SH-SY5Y (cell line): ENCODE measurements at regions not wholly inside any gene's neighbourhood (a gene's known extent, or its start where the extent isn't known, plus 50 kb on each side); places are given as distances from the start of the nearest gene placed in this dataset.

ENCODE experiments used
- GATA2 ChIP-seq: IDR thresholded peaks from 2 replicates; pipeline ENCODE4 v1.6.1; 2011; ENCODE audit warnings: mild to moderate bottlenecking, low read depth, low read length
- GATA3 ChIP-seq: IDR thresholded peaks from 2 replicates; pipeline ENCODE4 v1.6.1; 2011; ENCODE audit warnings: low read depth, mild to moderate bottlenecking, low read length, moderate library complexity

GRCh38 chr18:8458546-8459215, 150.6 kb upstream of the RAB12 start:
- no peak for TF ChIP-seq GATA2
- TF ChIP-seq GATA3: no peak

- no peak for TF ChIP-seq GATA2
- no peak for TF ChIP-seq GATA3
These were observed 148.5 kb upstream of the RAB12 start for GRCh38 chr18:8460748-8461147.

- no peak for TF ChIP-seq GATA3
- no peak for TF ChIP-seq GATA2
These were observed 147.7 kb upstream of the RAB12 start for GRCh38 chr18:8461544-8461943.

GRCh38 chr18:8462651-8463185, 146.5 kb upstream of the RAB12 start:
- TF ChIP-seq GATA2: no peak
- TF ChIP-seq GATA3: no peak

GRCh38 chr18:8463791-8464190, 145.4 kb upstream of the RAB12 start:
- TF ChIP-seq GATA2 (no peak), GATA3 (no peak)

- TF ChIP-seq GATA2 (no peak), GATA3 (no peak)
These were observed 141.0 kb upstream of the RAB12 start for GRCh38 chr18:8468191-8468590.

GRCh38 chr18:8468921-8469335, 140.3 kb upstream of the RAB12 start:
- TF ChIP-seq GATA2 (no peak), GATA3 (no peak)

GRCh38 chr18:8469544-8470130, 139.6 kb upstream of the RAB12 start:
- no peak for TF ChIP-seq GATA3
- no peak for TF ChIP-seq GATA2

GRCh38 chr18:8471372-8471771, 137.9 kb upstream of the RAB12 start:
- no peak for TF ChIP-seq GATA2

GRCh38 chr18:8474661-8475060, 134.6 kb upstream of the RAB12 start:
- TF ChIP-seq GATA3 (no peak), GATA2 (no peak)

GRCh38 chr18:8477615-8478014, 131.6 kb upstream of the RAB12 start:
- TF ChIP-seq GATA3: no peak
- TF ChIP-seq GATA2: no peak

GRCh38 chr18:8478166-8478967, 130.9 kb upstream of the RAB12 start:
- TF ChIP-seq GATA3: no peak
- no peak for TF ChIP-seq GATA2

- TF ChIP-seq GATA3 (no peak), GATA2 (no peak)
These were observed 130.3 kb upstream of the RAB12 start for GRCh38 chr18:8478968-8479370.

GRCh38 chr18:8479789-8480188, 129.4 kb upstream of the RAB12 start:
- no peak for TF ChIP-seq GATA2
- no peak for TF ChIP-seq GATA3

GRCh38 chr18:8480506-8481328, 128.5 kb upstream of the RAB12 start:
- TF ChIP-seq GATA3 (no peak), GATA2 (no peak)
